DMS53 treated with DMSO at 0.1 percent for 48 hours (cell line): ENCODE measurements at regions not wholly inside any gene's neighbourhood (a gene's known extent, or its start where the extent isn't known, plus 50 kb on each side); places are given as distances from the start of the nearest gene placed in this dataset.

Experiments
- DNase-seq: peaks from one replicate; lab custom pipeline; 2025; ENCODE audit not compliant: unreplicated experiment; lab: John Stamatoyannopoulos, UW

- no peak for DNase-seq
These were observed 403.6 kb downstream of the MN1 start for GRCh38 chr22:27397954-27398342.

- DNase-seq: no peak
These were observed 402.4 kb downstream of the MN1 start for GRCh38 chr22:27399161-27399560.

- no peak for DNase-seq
These were observed 400.7 kb downstream of the MN1 start for GRCh38 chr22:27400811-27401210.

- DNase-seq: no peak
These were observed 400.2 kb downstream of the MN1 start for GRCh38 chr22:27401321-27401720.

- DNase-seq: no peak
These were observed 397.1 kb downstream of the MN1 start for GRCh38 chr22:27404441-27404840.

- no peak for DNase-seq
These were observed 395.7 kb downstream of the MN1 start for GRCh38 chr22:27405672-27406388.

- DNase-seq: no peak
These were observed 395.1 kb downstream of the MN1 start for GRCh38 chr22:27406389-27406861.

- no peak for DNase-seq
These were observed 394.1 kb downstream of the MN1 start for GRCh38 chr22:27407369-27407985.

- no peak for DNase-seq
These were observed 393.5 kb downstream of the MN1 start for GRCh38 chr22:27408068-27408467.

- DNase-seq: no peak
These were observed 392.3 kb downstream of the MN1 start for GRCh38 chr22:27409299-27409698.

GRCh38 chr22:27412866-27413445 lies 388.6 kb downstream of the MN1 start:
- no peak for DNase-seq

GRCh38 chr22:27413702-27414101 lies 387.9 kb downstream of the MN1 start:
- no peak for DNase-seq

- DNase-seq: no peak
These were observed 384.8 kb downstream of the MN1 start for GRCh38 chr22:27416511-27417420.

GRCh38 chr22:27417421-27417814 lies 384.1 kb downstream of the MN1 start:
- DNase-seq: no peak

GRCh38 chr22:27418261-27418660 lies 383.3 kb downstream of the MN1 start:
- DNase-seq: no peak

- DNase-seq: no peak
These were observed 382.1 kb downstream of the MN1 start for GRCh38 chr22:27419473-27419872.

GRCh38 chr22:27420195-27420816 lies 381.2 kb downstream of the MN1 start:
- DNase-seq: no peak

- no peak for DNase-seq
These were observed 380.7 kb downstream of the MN1 start for GRCh38 chr22:27420817-27421361.

- DNase-seq: no peak
These were observed 379.1 kb downstream of the MN1 start for GRCh38 chr22:27422442-27422841.

- DNase-seq: no peak
These were observed 377.2 kb downstream of the MN1 start for GRCh38 chr22:27424319-27424718.

- DNase-seq: no peak
These were observed 372.1 kb downstream of the MN1 start for GRCh38 chr22:27429476-27429875.
